Lung microvascular endothelial cell (primary cell): ENCODE measurements at regions not wholly inside any gene's neighbourhood (a gene's known extent, or its start where the extent isn't known, plus 50 kb on each side); places are given as distances from the start of the nearest gene placed in this dataset.
"Not testable (repeated sequence)": the region's sequence is repeated elsewhere in the genome, so short reads cannot be mapped to it uniquely, and the experiment has no call there.

Experiments
- DNase-seq, 2 donors: peaks; one replicate each; pipeline versions ENCODE4 v3.0.0 to v3.0.0-alpha.2; 2010; ENCODE audit warnings: low read depth in 2 of 2

GRCh38 chr5:25224316-25224982 lies 579.7 kb upstream of the CDH10 start:
- DNase-seq, result no peak

GRCh38 chr5:25199902-25200301 lies 555.1 kb upstream of the CDH10 start:
- DNase-seq, result not testable (repeated sequence)

- no peak for DNase-seq
Measured at GRCh38 chr5:25190521-25191000, 545.8 kb upstream of the CDH10 start.

GRCh38 chr5:25181249-25181648 lies 536.5 kb upstream of the CDH10 start:
- no peak for DNase-seq

- DNase-seq, result not testable (repeated sequence)
Measured at GRCh38 chr5:25162616-25163015, 517.8 kb upstream of the CDH10 start.

- no peak for DNase-seq
Measured at GRCh38 chr5:25160891-25161290, 516.1 kb upstream of the CDH10 start.

- no peak for DNase-seq
Measured at GRCh38 chr5:25150819-25151218, 506.0 kb upstream of the CDH10 start.

- DNase-seq, result no peak
Measured at GRCh38 chr5:25128606-25129005, 483.8 kb upstream of the CDH10 start.

GRCh38 chr5:25119650-25120049 lies 474.9 kb upstream of the CDH10 start:
- no peak for DNase-seq

GRCh38 chr5:25107853-25108252 lies 463.1 kb upstream of the CDH10 start:
- DNase-seq, result no peak

GRCh38 chr5:25099538-25099937 lies 454.8 kb upstream of the CDH10 start:
- no peak for DNase-seq

GRCh38 chr5:25095261-25095660 lies 450.5 kb upstream of the CDH10 start:
- DNase-seq, result no peak

GRCh38 chr5:25094219-25094618 lies 449.4 kb upstream of the CDH10 start:
- DNase-seq, result no peak

GRCh38 chr5:25091921-25092320 lies 447.1 kb upstream of the CDH10 start:
- DNase-seq, result no peak

- DNase-seq, result no peak
Measured at GRCh38 chr5:25090854-25091253, 446.1 kb upstream of the CDH10 start.

- DNase-seq, result no peak
Measured at GRCh38 chr5:25090275-25090674, 445.5 kb upstream of the CDH10 start.

- not testable (repeated sequence) for DNase-seq
Measured at GRCh38 chr5:25088689-25089088, 443.9 kb upstream of the CDH10 start.

- not testable (repeated sequence) for DNase-seq
Measured at GRCh38 chr5:25083261-25083660, 438.5 kb upstream of the CDH10 start.

GRCh38 chr5:25066239-25066638 lies 421.5 kb upstream of the CDH10 start:
- DNase-seq, result no peak

- DNase-seq, result no peak
Measured at GRCh38 chr5:25064306-25064705, 419.5 kb upstream of the CDH10 start.

- DNase-seq, result no peak
Measured at GRCh38 chr5:25060575-25060974, 415.8 kb upstream of the CDH10 start.

GRCh38 chr5:25056836-25057235 lies 412.1 kb upstream of the CDH10 start:
- no peak for DNase-seq

GRCh38 chr5:25033658-25034057 lies 388.9 kb upstream of the CDH10 start:
- no peak for DNase-seq

- DNase-seq, result no peak
Measured at GRCh38 chr5:25029004-25029403, 384.2 kb upstream of the CDH10 start.
